Neutrophil (primary cell): ENCODE measurements at regions not wholly inside any gene's neighbourhood (a gene's known extent, or its start where the extent isn't known, plus 50 kb on each side); places are given as distances from the start of the nearest gene placed in this dataset.

ENCODE experiments used
- H3K27ac ChIP-seq: fragments of 200-600 bp; sonication (generic); 2 replicates; pipeline ENCODE4 v1.5.1; 2016; ENCODE audit warnings: mild to moderate bottlenecking, moderate library complexity
- H3K27me3 ChIP-seq: fragments of 200-600 bp; sonication (generic); 2 replicates; pipeline ENCODE4 v1.6.0; 2016; ENCODE audit warnings: mild to moderate bottlenecking
- H3K36me3 ChIP-seq: fragments of 200-600 bp; sonication (generic); 2 replicates; pipeline ENCODE4 v1.5.1; 2017
- H3K4me1 ChIP-seq, 2 experiments: fragments of 200-600 bp in 1 of 2; sonication (generic) in 1 of 2; 1 replicate in 1 of 2; 2 replicates in 1 of 2; pipeline versions ENCODE4 v1.5.1 to v1.6.1; 2013 to 2016; ENCODE audit warnings: low read depth in 1 of 2, low read length in 1 of 2, mild to moderate bottlenecking in 1 of 2, moderate library complexity in 1 of 2; ENCODE audit not compliant: control insufficient read depth in 1 of 2, insufficient read depth in 1 of 2
- H3K4me3 ChIP-seq, 2 experiments: fragments of 200-600 bp in 1 of 2; sonication (generic) in 1 of 2; 1 replicate in 1 of 2; 2 replicates in 1 of 2; pipeline ENCODE4 v1.5.1; 2013 to 2016; ENCODE audit warnings: low read depth in 1 of 2, low read length in 1 of 2, mild to moderate bottlenecking in 1 of 2, moderate library complexity in 1 of 2
- H3K9me3 ChIP-seq: fragments of 200-600 bp; sonication (generic); 2 replicates; pipeline ENCODE4 v1.5.1; 2016
- TF ChIP-seq, protein P1 (sequence below): fragments of 200-600 bp; sonication (generic); IDR thresholded peaks from 2 replicates; pipeline ENCODE4 v1.5.1; 2016; ENCODE audit warnings: antibody characterized with exemption

DNA sequence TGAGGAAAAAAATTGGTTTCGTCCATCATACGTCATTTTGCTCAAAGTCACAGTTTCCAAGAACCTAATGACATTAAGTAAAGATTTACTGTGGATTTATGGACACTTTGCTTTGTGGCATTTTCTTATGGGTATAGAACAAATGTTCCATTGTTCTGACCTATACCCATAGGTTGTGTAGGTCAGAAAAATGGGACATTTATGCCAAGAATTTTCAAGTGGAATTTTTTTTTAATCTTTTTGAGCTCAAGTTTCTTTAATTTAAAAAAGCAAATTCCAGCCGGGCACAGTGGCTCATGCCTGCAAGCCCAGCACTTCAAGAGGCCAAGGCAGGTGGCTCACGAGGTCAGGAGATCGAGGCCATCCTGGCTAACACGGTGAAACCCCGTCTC, 187.5 kb upstream of the TPM1 start:
- Histone ChIP-seq H3K36me3 (no peaks in the 10 kb centered on the region), H3K27ac (no peak overlapping the region), H3K4me1 (no peaks in the 10 kb centered on the region), H3K4me3 (no peak overlapping the region), H3K9me3 (no peaks in the 10 kb centered on the region), H3K27me3 (peaks cover 20% of the 10 kb centered on the region)
- TF ChIP-seq, protein P1, sequence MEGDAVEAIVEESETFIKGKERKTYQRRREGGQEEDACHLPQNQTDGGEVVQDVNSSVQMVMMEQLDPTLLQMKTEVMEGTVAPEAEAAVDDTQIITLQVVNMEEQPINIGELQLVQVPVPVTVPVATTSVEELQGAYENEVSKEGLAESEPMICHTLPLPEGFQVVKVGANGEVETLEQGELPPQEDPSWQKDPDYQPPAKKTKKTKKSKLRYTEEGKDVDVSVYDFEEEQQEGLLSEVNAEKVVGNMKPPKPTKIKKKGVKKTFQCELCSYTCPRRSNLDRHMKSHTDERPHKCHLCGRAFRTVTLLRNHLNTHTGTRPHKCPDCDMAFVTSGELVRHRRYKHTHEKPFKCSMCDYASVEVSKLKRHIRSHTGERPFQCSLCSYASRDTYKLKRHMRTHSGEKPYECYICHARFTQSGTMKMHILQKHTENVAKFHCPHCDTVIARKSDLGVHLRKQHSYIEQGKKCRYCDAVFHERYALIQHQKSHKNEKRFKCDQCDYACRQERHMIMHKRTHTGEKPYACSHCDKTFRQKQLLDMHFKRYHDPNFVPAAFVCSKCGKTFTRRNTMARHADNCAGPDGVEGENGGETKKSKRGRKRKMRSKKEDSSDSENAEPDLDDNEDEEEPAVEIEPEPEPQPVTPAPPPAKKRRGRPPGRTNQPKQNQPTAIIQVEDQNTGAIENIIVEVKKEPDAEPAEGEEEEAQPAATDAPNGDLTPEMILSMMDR, result no peak

DNA sequence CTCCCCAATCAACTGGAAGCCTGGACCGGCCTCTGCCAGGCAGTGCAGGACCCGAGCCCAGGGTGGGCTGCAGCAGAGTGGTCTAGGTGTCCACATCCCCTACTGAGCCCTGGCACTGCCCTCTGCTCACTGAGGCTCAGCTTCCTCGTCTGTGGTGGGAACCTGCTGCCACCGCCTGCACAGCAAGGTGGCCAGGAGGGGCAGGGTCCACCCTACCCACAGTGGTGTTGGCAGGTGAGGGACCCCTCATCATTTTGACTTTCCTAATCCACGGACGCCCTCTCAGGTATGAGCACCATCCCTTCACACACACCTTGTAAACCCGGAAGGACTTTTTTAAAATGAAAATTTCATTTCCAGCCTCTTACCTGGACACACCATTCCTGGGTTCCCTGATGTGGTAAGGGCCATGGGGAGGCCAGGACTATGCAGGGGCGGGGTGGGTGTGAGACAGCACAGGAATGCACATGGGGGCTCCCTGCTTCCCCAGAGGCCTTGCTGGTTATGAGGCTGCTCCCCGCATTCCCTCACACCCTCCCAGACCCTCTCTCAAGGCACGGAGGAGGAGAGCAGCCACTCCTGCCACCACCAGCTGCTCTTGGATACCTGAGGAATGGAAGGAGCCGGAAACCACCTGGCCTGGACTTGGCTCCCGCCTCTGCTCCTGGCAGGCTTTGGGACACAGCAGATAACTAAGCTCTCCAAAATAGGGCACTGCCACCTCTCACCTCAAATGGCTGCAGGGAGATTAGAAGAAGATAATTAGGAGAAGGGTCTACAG, 185.9 kb upstream of the TPM1 start:
- Histone ChIP-seq H3K9me3 (no peaks in the 10 kb centered on the region), H3K27me3 (peaks cover 20% of the 10 kb centered on the region), H3K4me1 (no peaks in the 10 kb centered on the region), H3K36me3 (no peaks in the 10 kb centered on the region), H3K27ac (no peak overlapping the region), H3K4me3 (no peak overlapping the region)
- TF ChIP-seq, protein P1, result no peak

DNA sequence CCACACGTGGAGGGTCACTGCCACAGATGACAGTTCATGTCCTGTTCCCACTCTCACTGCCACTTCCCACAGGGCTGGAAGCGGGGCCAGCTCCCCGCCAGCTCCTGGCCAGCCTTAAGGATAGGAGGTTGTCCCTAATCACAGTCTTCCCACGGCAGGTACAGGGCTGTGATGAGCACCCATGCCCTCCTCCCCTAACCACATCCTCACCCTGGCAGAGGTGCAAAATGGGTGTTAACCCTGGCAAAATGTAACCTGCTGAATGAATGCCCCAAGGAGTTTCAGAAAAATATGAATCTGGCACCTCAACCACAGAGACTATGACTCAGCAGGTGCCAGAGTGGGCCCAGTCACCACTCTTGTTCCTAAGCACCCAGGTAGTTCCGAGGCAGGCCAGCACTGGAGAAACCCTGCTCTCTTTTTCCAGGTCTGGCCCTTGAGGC, 185.1 kb upstream of the TPM1 start:
- H3K4me3 ChIP-seq, result no peak overlapping the region
- TF ChIP-seq, protein P1, result no peak
- H3K27me3 ChIP-seq, result peaks cover 20% of the 10 kb centered on the region
- H3K9me3 ChIP-seq, result no peaks in the 10 kb centered on the region
- H3K4me1 ChIP-seq, result no peaks in the 10 kb centered on the region
- no peaks in the 10 kb centered on the region for H3K36me3 ChIP-seq
- no peak overlapping the region for H3K27ac ChIP-seq

DNA sequence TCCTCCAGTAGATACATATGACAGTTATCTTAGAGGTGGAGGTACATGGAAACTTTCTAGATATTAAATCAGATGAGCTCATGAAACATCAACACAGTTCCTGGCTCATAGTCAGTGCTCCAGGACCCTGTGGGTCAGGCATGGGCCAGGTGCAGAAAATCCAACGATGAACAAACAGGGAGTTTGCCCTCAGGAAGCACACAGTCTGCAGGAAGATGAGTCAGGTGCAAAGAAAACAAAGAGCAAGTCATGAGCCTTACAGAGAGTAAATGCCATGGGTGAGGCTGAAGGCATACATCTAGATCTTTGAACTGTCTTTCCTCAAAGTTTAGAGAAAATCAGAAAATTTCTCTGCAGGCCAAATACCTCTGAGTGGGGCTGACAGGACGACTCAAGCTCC, 184.2 kb upstream of the TPM1 start:
- H3K27ac ChIP-seq, result no peak overlapping the region
- H3K36me3 ChIP-seq, result no peaks in the 10 kb centered on the region
- H3K4me1 ChIP-seq, result no peaks in the 10 kb centered on the region
- peaks cover 20% of the 10 kb centered on the region for H3K27me3 ChIP-seq
- TF ChIP-seq, protein P1, result no peak
- no peak overlapping the region for H3K4me3 ChIP-seq
- H3K9me3 ChIP-seq, result no peaks in the 10 kb centered on the region

DNA sequence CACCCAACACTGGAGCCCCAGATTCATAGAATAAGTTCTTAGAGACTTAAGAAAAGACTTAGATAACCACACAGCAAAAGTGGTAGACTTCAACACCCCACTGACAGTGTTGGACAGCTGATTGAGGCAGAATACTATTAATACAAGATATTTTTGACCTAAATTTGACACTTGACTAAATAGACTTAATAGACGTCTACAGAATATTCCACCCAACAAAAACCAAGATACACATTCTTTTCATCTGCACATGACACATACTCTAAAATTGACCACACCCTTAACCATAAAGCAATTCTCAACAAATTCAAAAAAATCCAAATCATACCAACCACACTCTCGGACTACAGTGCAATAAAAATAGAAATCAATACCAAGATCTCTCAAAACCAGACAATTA, 179.8 kb upstream of the TPM1 start:
- no peaks in the 10 kb centered on the region for H3K36me3 ChIP-seq
- H3K27ac ChIP-seq, result no peak overlapping the region
- H3K4me3 ChIP-seq, result no peak overlapping the region
- no peaks in the 10 kb centered on the region for H3K4me1 ChIP-seq
- H3K27me3 ChIP-seq, result peaks cover 7% of the 10 kb centered on the region
- TF ChIP-seq, protein P1, result no peak
- H3K9me3 ChIP-seq, result no peaks in the 10 kb centered on the region
